ENCODE measurements at regions not wholly inside any gene's neighbourhood (a gene's known extent, or its start where the extent isn't known, plus 50 kb on each side); places are given as distances from the start of the nearest gene placed in this dataset.

GRCh38 chr1:227449741-227450441 lies 113.5 kb upstream of the ZNF678 start:
- CTCF ChIA-PET: interaction anchor here (0.6 kb wide), 1 partner anchor 447 kb away, joined by 5 read pairs; no protein-coding TSS in a partner anchor
- H3K9me3 ChIP-seq (ENCODE audit: low read length): no peaks in the 10 kb centered on the region
- intact Hi-C loops (cut with micrococcal nuclease): no loop called here
- TF ChIP-seq EZH2phosphoT487 (IDR thresholded peaks at IDR 0.05; ENCODE audit: borderline replicate concordance, low read length) (no peak), CTCF (conservative IDR thresholded peaks at IDR 0.05; ENCODE audit: low read depth, low read length) (no peak), EZH2 (IDR thresholded peaks at IDR 0.05; ENCODE audit: low read length, unreplicated experiment) (no peak)
- H4K20me1 ChIP-seq (ENCODE audit: low read length): no peaks in the 10 kb centered on the region
- POLR2A ChIA-PET (ENCODE audit: unreplicated experiment): no interaction called here
- peaks cover 13% of the 10 kb centered on the region for H3K27me3 ChIP-seq (ENCODE audit: low read length)
- H3K9me2 ChIP-seq (replicated peaks; ENCODE audit: low read length): no peaks in the 10 kb centered on the region
- no peaks in the 10 kb centered on the region for H3K36me3 ChIP-seq (ENCODE audit: low read depth, low read length)
- H3K9ac ChIP-seq (ENCODE audit: low read length): no peak overlapping the region
- no peak overlapping the region for H3K4me2 ChIP-seq (ENCODE audit: low read length)
- no TSS peak for BruUV-seq (replicated peaks)
- no peaks in the 10 kb centered on the region for H3K4me1 ChIP-seq (ENCODE audit: insufficient read depth, low read length)
- no peaks in the 10 kb centered on the region for H3F3A ChIP-seq (ENCODE audit: low read length, unreplicated experiment)
- ATAC-seq: no peak
- no peak overlapping the region for H3K27ac ChIP-seq (ENCODE audit: low read length)
- no peak overlapping the region for H3K4me3 ChIP-seq (ENCODE audit: low read length)
- H2AFZ ChIP-seq (ENCODE audit: low read length): no peak overlapping the region
- DNase-seq: no peak
- no peaks in the 10 kb centered on the region for H3K79me2 ChIP-seq (ENCODE audit: low read length)

GRCh38 chr1:227449051-227449450 lies 114.3 kb upstream of the ZNF678 start:
- intact Hi-C loops (cut with micrococcal nuclease): no loop called here
- no peaks in the 10 kb centered on the region for H3K9me2 ChIP-seq (replicated peaks; ENCODE audit: low read length)
- no peaks in the 10 kb centered on the region for H3K9me3 ChIP-seq (ENCODE audit: low read length)
- H3K4me3 ChIP-seq (ENCODE audit: low read length): no peak overlapping the region
- peak; percentile 63 for DNase-seq
- H3K36me3 ChIP-seq (ENCODE audit: low read depth, low read length): no peaks in the 10 kb centered on the region
- ATAC-seq: peak; percentile 42; the same call in 1 of the 2 replicates
- no peak overlapping the region for H3K4me2 ChIP-seq (ENCODE audit: low read length)
- ChIA-PET CTCF (interaction anchor here (0.6 kb wide), 1 partner anchor 446 kb away, joined by 5 read pairs; no protein-coding TSS in a partner anchor), POLR2A (ENCODE audit: unreplicated experiment) (no interaction called here)
- H3K27me3 ChIP-seq (ENCODE audit: low read length): peaks cover 5% of the 10 kb centered on the region
- H4K20me1 ChIP-seq (ENCODE audit: low read length): no peaks in the 10 kb centered on the region
- BruUV-seq (replicated peaks): no TSS peak
- no peaks in the 10 kb centered on the region for H3K79me2 ChIP-seq (ENCODE audit: low read length)
- no peak overlapping the region for H3K9ac ChIP-seq (ENCODE audit: low read length)
- H3K27ac ChIP-seq (ENCODE audit: low read length): no peak overlapping the region
- H3F3A ChIP-seq (ENCODE audit: low read length, unreplicated experiment): no peaks in the 10 kb centered on the region
- H2AFZ ChIP-seq (ENCODE audit: low read length): no peak overlapping the region
- H3K4me1 ChIP-seq (ENCODE audit: insufficient read depth, low read length): no peaks in the 10 kb centered on the region
- TF ChIP-seq EZH2phosphoT487 (IDR thresholded peaks at IDR 0.05; ENCODE audit: borderline replicate concordance, low read length) (no peak), CTCF (conservative IDR thresholded peaks at IDR 0.05; ENCODE audit: low read depth, low read length) (peak; percentile 69)

GRCh38 chr1:227447531-227447990 lies 115.8 kb upstream of the ZNF678 start:
- no peak for TF ChIP-seq EZH2 (IDR thresholded peaks at IDR 0.05; ENCODE audit: low read length, unreplicated experiment)
- peak; percentile 66 for TF ChIP-seq CTCF (conservative IDR thresholded peaks at IDR 0.05; ENCODE audit: low read depth, low read length)
- H3K4me2 ChIP-seq (ENCODE audit: low read length): no peak overlapping the region
- DNase-seq (peak; percentile 59), ATAC-seq (peak; percentile 63)
- no peak overlapping the region for H3K27ac ChIP-seq (ENCODE audit: low read length)
- H3F3A ChIP-seq (ENCODE audit: low read length, unreplicated experiment): no peaks in the 10 kb centered on the region
- 0 out of 2 replicates have a peak overlapping the region, but pooled peaks have one; percentile 25 for H2AFZ ChIP-seq (ENCODE audit: low read length)
- H3K36me3 ChIP-seq (ENCODE audit: low read depth, low read length): no peaks in the 10 kb centered on the region
- intact Hi-C loops (cut with micrococcal nuclease): no loop called here
- H3K9me3 ChIP-seq (ENCODE audit: low read length): no peaks in the 10 kb centered on the region
- no peaks in the 10 kb centered on the region for H3K9me2 ChIP-seq (replicated peaks; ENCODE audit: low read length)
- POLR2A ChIA-PET (ENCODE audit: unreplicated experiment): no interaction called here
- H4K20me1 ChIP-seq (ENCODE audit: low read length): no peaks in the 10 kb centered on the region
- H3K27me3 ChIP-seq (ENCODE audit: low read length): no peaks in the 10 kb centered on the region
- no peak overlapping the region for H3K4me3 ChIP-seq (ENCODE audit: low read length)
- BruUV-seq (replicated peaks): no TSS peak
- CTCF ChIA-PET: interaction anchor here (0.7 kb wide), 1 partner anchor 141 kb away, joined by 4 read pairs; no protein-coding TSS in a partner anchor
- no peaks in the 10 kb centered on the region for H3K4me1 ChIP-seq (ENCODE audit: insufficient read depth, low read length)
- no peaks in the 10 kb centered on the region for H3K79me2 ChIP-seq (ENCODE audit: low read length)
- no peak overlapping the region for H3K9ac ChIP-seq (ENCODE audit: low read length)

Data from PC-3 (cell line).